Hematopoietic multipotent progenitor cell treated with erythropoietin and hydrocortisone succinate and interleukin-3 and kit ligand, for 8 days (in vitro differentiated cells): ENCODE measurements at regions not wholly inside any gene's neighbourhood (a gene's known extent, or its start where the extent isn't known, plus 50 kb on each side); places are given as distances from the start of the nearest gene placed in this dataset.

Source experiments
- DNase-seq: peaks from one replicate; pipeline ENCODE4 v3.0.0-alpha.2; 2015

- no peak for DNase-seq
These were observed 56.4 kb upstream of the F13A1 start for GRCh38 chr6:6376845-6377244.

DNA sequence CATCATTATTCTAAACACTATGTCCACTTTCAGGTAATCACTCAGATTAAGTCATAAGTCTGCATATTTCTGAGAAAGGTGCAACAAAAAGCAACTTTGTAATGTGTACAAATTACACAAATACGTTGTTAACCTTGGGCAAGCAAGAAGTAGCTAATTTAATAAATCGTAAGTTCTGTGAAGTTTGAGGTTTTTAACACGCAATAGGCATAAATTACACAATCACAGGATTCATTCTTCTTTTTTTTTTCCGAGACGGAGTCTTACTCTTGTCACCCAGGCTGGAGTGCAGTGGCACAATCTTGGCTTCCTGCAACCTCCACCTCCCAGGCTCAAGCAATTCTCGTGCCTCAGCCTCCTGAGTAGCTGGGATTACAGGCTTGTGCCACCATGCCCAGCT is 57.2 kb upstream of the F13A1 start:
- no peak for DNase-seq

- no peak for DNase-seq
These were observed 59.1 kb upstream of the F13A1 start for GRCh38 chr6:6379573-6379972.

DNA sequence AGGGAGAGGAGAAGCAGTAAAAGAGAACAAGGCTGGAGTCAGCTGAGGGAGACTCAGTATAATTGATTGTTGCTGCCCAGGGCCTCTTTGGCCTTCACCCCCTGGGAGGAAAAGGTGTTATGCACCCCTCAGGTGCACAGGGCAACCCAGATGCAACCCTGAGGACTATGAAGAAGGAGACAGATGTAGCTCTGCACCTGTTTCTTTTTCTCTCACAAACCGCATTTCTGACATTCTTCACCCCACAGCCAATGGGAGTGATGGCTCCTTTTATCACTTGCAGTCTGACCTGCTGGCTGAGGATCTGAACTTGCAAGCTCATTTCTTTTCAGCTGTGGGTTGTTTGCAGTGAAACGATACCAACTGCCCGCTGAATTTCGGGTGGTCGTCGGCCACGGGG is 64.1 kb upstream of the F13A1 start:
- DNase-seq: no peak

DNA sequence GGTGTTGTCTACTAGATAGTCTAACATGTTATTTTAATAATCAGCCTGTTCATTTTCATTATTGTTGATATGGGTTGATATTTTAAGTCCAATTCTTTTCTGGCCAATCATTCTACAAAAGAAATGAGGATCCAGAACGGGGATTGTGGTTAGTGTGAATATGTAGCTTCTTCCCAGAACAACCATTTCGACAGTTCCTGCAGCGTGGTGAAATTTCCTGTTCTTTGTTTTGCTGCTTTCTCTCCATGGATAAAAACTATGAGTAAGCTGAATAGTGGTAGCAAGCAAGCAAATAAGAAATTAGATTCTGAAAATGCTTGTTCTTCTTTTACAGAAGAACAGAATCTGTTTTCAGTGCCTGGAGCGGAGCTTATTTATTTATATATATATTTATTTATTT is 65.5 kb upstream of the F13A1 start:
- no peak for DNase-seq

DNA sequence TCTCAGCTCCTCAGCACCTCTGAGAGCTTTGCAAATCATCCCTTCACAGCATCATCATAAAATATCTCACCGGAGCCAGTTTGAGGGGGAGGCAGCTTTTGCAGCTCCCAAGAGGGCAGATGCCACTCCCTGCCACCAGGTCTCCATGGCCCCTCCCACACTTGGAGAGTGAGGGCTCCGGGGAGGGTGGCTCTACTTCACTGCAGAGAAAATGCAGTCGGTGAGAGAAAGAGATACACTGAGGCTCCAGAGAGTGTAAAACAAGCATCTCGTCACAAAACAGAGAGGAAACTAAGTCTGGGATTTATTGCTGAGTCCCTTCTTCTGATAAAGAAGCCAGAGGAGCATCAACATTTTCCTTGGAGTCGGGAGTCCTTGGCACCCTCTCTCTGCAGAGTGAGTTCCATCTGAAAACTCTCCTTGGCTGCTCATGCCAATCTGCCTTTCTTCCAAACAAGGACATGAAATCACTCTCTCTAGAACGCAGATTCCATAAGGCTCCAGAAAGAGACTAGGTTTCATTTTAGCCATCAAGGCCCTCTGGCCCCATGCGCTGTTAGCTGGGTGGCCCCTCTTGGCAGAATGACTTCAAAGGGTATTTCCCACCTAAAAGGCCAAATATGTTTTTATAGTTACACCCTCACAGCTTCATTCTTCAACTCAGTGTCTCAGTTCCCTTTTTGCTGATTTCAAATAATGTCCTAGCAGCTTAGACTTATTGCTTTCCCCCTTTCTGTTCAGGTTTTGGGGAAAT is 70.6 kb upstream of the F13A1 start:
- no peak for DNase-seq

DNA sequence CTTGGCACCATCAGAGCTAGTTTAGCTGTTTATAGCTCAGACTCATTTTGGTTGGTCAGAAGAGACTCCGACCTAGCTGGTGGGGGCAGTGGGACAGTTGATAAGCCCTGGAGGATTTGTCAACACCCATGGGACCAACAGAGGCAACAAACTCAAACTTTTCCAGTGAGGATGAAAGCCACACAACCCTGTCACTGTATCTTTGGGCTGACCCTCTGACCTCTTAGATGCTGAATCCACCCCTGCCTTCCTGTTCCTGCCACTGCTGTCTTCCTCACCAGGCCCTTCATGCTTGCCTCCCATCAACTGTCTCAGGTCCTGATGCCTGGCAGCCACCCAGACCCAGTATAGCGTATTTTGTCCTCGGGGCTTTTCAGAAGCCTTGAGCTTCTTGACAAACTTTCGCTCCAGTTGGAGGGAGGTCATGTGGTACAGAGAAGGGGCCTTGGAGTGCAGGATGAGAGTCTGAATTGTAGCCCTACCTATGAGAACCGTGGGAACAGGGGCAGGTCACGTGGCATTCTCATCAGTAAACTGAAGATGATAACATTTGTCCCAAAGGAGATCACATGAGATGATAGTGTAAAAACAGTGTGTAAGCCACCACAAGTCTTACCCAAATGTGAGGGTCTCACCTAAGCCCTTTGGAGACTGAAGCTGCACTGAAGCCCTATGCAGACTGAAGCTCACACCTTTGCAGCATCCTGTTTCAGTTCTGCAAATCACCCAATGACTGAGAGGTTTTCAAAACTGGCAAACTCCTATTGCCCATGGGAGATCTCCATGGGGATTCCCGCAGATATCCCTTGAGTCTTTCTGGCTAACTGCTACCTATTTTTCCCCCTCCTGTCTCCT is 72.0 kb upstream of the F13A1 start:
- no peak for DNase-seq

DNA sequence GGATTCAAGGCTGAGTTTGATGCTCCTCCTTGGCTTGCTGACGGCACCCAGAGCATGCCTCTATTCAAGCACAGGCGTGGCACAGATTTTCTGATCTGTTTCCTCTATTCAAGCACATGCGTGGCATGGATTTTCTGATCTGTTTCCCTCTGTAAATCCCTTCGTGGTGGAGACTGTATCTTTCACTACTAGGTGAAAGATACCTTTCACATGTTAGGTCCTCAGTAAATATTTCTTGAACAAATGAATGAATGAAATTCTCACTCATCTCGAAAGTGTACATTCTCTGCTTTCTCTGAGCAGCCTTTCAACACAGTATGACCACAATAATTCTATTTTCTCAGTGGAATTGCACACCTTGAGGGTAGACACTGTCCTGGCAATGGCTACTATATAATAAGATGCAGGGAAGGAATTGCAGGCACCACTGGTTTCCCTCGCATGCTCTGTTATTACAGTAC is 72.6 kb upstream of the F13A1 start:
- no peak for DNase-seq

GRCh38 chr6:6395581-6396197 is 75.2 kb upstream of the F13A1 start:
- DNase-seq: no peak

DNA sequence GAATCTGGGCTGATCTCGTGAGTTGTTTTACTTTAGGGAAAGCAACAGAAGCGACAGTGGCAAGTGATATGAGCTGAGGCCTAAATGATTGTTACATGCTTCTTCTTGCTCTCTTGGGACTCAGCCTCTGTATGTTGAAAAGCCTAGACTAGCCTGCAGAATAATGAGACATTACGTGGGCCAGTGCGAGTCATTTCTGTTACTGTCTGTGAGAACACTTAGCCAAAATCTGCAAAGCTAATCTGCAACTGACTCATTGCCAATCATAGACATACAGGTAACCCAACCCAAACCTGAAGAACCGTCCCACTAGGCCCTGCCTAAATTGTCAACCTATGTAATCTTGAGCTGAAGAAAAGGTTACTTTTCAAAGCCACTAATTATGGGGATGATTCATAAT is 77.4 kb upstream of the F13A1 start:
- DNase-seq: no peak

DNA sequence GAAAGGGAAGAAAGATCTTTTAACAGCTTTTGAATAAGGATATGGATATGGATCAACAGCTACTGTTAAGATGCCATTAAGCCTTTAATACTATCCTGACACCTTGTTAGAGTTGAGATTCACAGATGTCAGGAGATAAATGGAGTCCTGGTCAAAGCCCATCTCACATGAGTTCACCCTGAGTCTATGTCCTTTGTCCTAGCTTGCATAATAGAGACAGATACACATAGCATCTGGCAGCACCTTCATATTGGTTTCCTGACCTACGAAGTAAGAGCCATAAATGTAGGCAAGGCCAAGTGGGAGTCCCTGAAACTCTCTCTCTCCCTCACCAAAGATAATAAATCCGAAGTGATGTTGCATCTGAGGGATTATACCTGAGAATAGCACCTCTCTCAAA is 79.1 kb upstream of the F13A1 start:
- DNase-seq: no peak

- no peak for DNase-seq
These were observed 80.9 kb upstream of the F13A1 start for GRCh38 chr6:6401401-6401800.

GRCh38 chr6:6402006-6402405 is 81.5 kb upstream of the F13A1 start:
- DNase-seq: no peak

GRCh38 chr6:6402591-6402990 is 82.1 kb upstream of the F13A1 start:
- no peak for DNase-seq

DNA sequence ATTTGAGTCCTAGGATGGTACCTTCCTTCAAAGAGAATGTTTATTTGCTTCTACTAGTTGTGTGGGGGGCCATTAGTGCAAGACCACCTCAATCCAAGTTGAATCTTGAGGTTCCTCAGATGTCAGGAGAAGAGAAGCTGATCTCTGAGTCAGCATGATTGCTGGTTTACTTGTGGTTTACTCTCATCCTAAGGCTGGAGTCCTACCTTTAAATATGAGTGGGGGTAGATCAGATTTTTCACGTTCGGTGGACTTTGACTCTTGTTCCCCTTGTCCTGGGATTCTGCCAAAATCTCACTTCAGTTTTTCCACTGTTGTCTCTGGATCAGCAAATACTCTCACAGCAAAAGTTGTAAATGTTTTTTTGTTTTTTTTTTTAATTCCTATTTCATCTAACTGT is 84.6 kb upstream of the F13A1 start:
- DNase-seq: no peak

- DNase-seq: no peak
These were observed 85.7 kb upstream of the F13A1 start for GRCh38 chr6:6405997-6406714.

DNA sequence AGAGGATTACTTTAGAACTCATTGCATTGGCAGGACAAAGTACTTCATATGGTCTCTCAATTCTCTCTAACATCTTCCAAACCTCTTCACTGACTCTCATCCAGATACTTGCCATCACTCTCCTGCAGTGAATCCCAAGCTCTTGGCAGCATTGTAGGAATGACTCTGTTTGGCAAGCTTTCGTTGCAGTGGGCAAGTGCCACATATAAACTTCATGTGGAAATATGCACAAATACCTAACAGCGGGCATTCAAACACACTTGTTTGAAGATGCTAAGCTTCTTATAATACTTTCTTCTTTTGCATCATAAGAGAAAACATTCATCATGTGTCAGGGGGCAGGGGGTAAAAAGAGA is 86.2 kb upstream of the F13A1 start:
- DNase-seq: no peak

GRCh38 chr6:6407071-6407741 is 86.7 kb upstream of the F13A1 start:
- DNase-seq: peak; percentile 51

- DNase-seq: no peak
These were observed 89.1 kb upstream of the F13A1 start for GRCh38 chr6:6409397-6410030.

DNA sequence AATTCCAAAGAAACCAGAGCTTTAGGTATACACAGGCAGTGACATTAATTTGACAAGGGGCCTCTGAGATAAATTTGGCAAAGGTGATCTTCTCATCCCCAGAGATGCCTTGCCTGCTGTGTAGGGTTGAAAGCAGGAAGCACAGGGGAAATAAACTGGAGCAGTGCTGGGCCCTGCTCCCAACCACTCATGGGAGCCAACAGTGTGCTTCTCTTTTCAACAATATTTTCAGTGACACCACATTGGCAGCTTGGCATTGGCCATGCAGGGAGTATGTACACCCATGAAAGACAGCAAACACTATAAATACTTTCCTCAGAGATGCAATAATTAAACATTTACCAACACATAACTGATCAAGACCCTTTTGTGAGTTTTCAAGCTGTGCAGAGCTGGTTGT is 90.7 kb upstream of the F13A1 start:
- DNase-seq: no peak

DNA sequence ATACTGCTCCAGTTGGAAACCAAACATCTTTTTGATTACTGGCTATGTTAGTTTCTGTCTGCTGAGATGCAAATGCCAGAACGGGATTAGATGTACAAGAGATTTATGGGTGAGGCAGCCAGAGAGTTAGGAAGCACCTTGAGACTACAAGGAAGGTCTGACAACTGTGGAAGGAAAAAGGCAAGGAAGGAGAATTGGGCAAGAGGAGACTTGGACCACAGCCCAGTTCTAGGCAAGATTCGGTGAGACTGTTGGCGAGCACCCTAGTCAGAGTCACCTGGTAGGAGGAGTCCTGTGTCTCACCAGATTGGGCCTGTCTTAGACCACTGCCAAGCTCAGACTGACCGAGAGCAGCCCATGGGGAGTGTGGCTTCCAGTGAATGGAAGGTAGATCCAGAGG is 91.8 kb upstream of the F13A1 start:
- no peak for DNase-seq

DNA sequence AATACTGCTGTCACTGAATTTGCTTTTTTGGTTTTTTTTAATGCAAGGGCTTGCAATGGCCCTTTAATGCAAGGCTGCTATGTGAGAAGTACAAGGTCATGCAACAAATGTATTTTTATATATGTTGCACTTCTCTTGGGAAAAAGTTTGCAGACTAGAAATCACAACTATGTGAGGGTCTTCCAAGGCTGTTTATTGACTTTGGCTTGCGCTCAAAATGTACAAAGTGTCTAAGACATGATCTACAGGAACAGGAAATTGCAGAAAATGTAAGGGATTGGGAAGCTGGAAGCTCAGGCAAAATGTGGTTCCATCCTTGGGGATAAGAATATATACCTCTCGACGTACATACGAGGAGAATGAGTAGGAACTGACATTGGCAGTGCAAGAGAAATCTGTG is 92.2 kb upstream of the F13A1 start:
- DNase-seq: no peak
